ENCODE measurements at regions not wholly inside any gene's neighbourhood (a gene's known extent, or its start where the extent isn't known, plus 50 kb on each side); places are given as distances from the start of the nearest gene placed in this dataset.
A peak's percentile ranks its signal among the peaks of the same experiment; 100 is the strongest.

- H3K4me1 Mint-ChIP-seq: no peaks in the 10 kb centered on the region
- no peaks in the 10 kb centered on the region for H3K36me3 Mint-ChIP-seq (ENCODE audit: low read depth)
- no peaks in the 10 kb centered on the region for H3K9me3 Mint-ChIP-seq
- TF ChIP-seq CTCF (conservative IDR thresholded peaks at IDR 0.05): peak; percentile 35
- no peaks in the 10 kb centered on the region for H3K27me3 Mint-ChIP-seq (ENCODE audit: low read depth)
- no peak overlapping the region for H3K4me3 Mint-ChIP-seq
- DNase-seq (ENCODE audit: low read depth, low spot score): no peak
- H3K27ac Mint-ChIP-seq (ENCODE audit: unreplicated experiment): no peak overlapping the region
These were observed 557.8 kb downstream of the NXPH1 start for GRCh38 chr7:8991159-8991558.

GRCh38 chr7:8998762-8999161 lies 565.4 kb downstream of the NXPH1 start:
- Mint-ChIP-seq H3K27me3 (ENCODE audit: low read depth) (no peaks in the 10 kb centered on the region), H3K27ac (ENCODE audit: unreplicated experiment) (no peak overlapping the region), H3K9me3 (no peaks in the 10 kb centered on the region), H3K4me3 (no peak overlapping the region), H3K4me1 (no peaks in the 10 kb centered on the region), H3K36me3 (ENCODE audit: low read depth) (no peaks in the 10 kb centered on the region)
- no peak for DNase-seq (ENCODE audit: low read depth, low spot score)
- TF ChIP-seq CTCF (conservative IDR thresholded peaks at IDR 0.05): no peak

GRCh38 chr7:9013940-9014339 lies 580.5 kb downstream of the NXPH1 start:
- DNase-seq (ENCODE audit: low read depth, low spot score): no peak
- no peak for TF ChIP-seq CTCF (conservative IDR thresholded peaks at IDR 0.05)
- Mint-ChIP-seq H3K27me3 (ENCODE audit: low read depth) (no peaks in the 10 kb centered on the region), H3K27ac (ENCODE audit: unreplicated experiment) (no peak overlapping the region), H3K4me3 (no peak overlapping the region), H3K36me3 (ENCODE audit: low read depth) (no peaks in the 10 kb centered on the region), H3K4me1 (peaks cover 6% of the 10 kb centered on the region), H3K9me3 (peaks cover 3% of the 10 kb centered on the region)

- TF ChIP-seq CTCF (conservative IDR thresholded peaks at IDR 0.05): no peak
- H3K4me1 Mint-ChIP-seq: peaks cover 6% of the 10 kb centered on the region
- DNase-seq (ENCODE audit: low read depth, low spot score): no peak
- H3K4me3 Mint-ChIP-seq: no peak overlapping the region
- H3K36me3 Mint-ChIP-seq (ENCODE audit: low read depth): no peaks in the 10 kb centered on the region
- peaks cover 3% of the 10 kb centered on the region for H3K9me3 Mint-ChIP-seq
- no peaks in the 10 kb centered on the region for H3K27me3 Mint-ChIP-seq (ENCODE audit: low read depth)
- H3K27ac Mint-ChIP-seq (ENCODE audit: unreplicated experiment): no peak overlapping the region
These were observed 583.9 kb downstream of the NXPH1 start for GRCh38 chr7:9017286-9017685.

- Mint-ChIP-seq H3K4me1 (peaks cover 33% of the 10 kb centered on the region), H3K27me3 (ENCODE audit: low read depth) (no peaks in the 10 kb centered on the region), H3K9me3 (no peaks in the 10 kb centered on the region), H3K27ac (ENCODE audit: unreplicated experiment) (no peak overlapping the region), H3K36me3 (ENCODE audit: low read depth) (no peaks in the 10 kb centered on the region), H3K4me3 (no peak overlapping the region)
- no peak for DNase-seq (ENCODE audit: low read depth, low spot score)
- TF ChIP-seq CTCF (conservative IDR thresholded peaks at IDR 0.05): no peak
These were observed 589.0 kb downstream of the NXPH1 start for GRCh38 chr7:9022456-9022855.

Data from neural crest cell (in vitro differentiated cells).